ENCODE measurements at regions not wholly inside any gene's neighbourhood (a gene's known extent, or its start where the extent isn't known, plus 50 kb on each side); places are given as distances from the start of the nearest gene placed in this dataset.

- no peaks in the 10 kb centered on the region for H3K36me3 ChIP-seq (ENCODE audit: control insufficient read depth, insufficient read depth, low read length)
- H3K4me3 ChIP-seq (ENCODE audit: low read depth, low read length), result no peak overlapping the region
- no peaks in the 10 kb centered on the region for H3K9me3 ChIP-seq (ENCODE audit: control insufficient read depth, insufficient read depth, low read length)
- no peaks in the 10 kb centered on the region for H3K27me3 ChIP-seq (ENCODE audit: control insufficient read depth, insufficient read depth, low read length)
- peak in 2 of 6 donors; percentile 52 to 91 for DNase-seq (ENCODE audit: low read depth in 4 of 6, low spot score in 6 of 6)
- H3K4me1 ChIP-seq (ENCODE audit: control insufficient read depth, insufficient read depth, low read length), result peaks cover 4% of the 10 kb centered on the region
- 56% methylated on average over 2 of the region's 5 CpGs for WGBS (ENCODE audit: insufficient coverage)
- H3K27ac ChIP-seq (ENCODE audit: low read depth, low read length), result no peak overlapping the region
Measured at GRCh38 chr12:75722714-75723200, 211.3 kb upstream of the KRR1 start.

- Histone ChIP-seq H3K4me1 (ENCODE audit: control insufficient read depth, insufficient read depth, low read length) (peaks cover 4% of the 10 kb centered on the region), H3K9me3 (ENCODE audit: control insufficient read depth, insufficient read depth, low read length) (no peaks in the 10 kb centered on the region), H3K4me3 (ENCODE audit: low read depth, low read length) (no peak overlapping the region), H3K36me3 (ENCODE audit: control insufficient read depth, insufficient read depth, low read length) (no peaks in the 10 kb centered on the region), H3K27ac (ENCODE audit: low read depth, low read length) (peak overlapping the region; percentile 6), H3K27me3 (ENCODE audit: control insufficient read depth, insufficient read depth, low read length) (no peaks in the 10 kb centered on the region)
- DNase-seq (ENCODE audit: low read depth in 4 of 6, low spot score in 6 of 6), result peak in 2 of 6 donors; percentile 23 to 51
- no CpG with 5 or more reads among the region's 2 CpGs for WGBS (ENCODE audit: insufficient coverage)
Measured at GRCh38 chr12:75721796-75722195, 210.4 kb upstream of the KRR1 start.

- 10% methylated on average over 4 of the region's 6 CpGs for WGBS (ENCODE audit: insufficient coverage)
- Histone ChIP-seq H3K4me1 (ENCODE audit: control insufficient read depth, insufficient read depth, low read length) (peaks cover 4% of the 10 kb centered on the region), H3K9me3 (ENCODE audit: control insufficient read depth, insufficient read depth, low read length) (no peaks in the 10 kb centered on the region), H3K36me3 (ENCODE audit: control insufficient read depth, insufficient read depth, low read length) (no peaks in the 10 kb centered on the region), H3K4me3 (ENCODE audit: low read depth, low read length) (no peak overlapping the region), H3K27me3 (ENCODE audit: control insufficient read depth, insufficient read depth, low read length) (no peaks in the 10 kb centered on the region), H3K27ac (ENCODE audit: low read depth, low read length) (peak overlapping the region; percentile 57)
- DNase-seq (ENCODE audit: low read depth in 4 of 6, low spot score in 6 of 6), result peak in 2 of 6 donors; percentile 73 to 82
Measured at GRCh38 chr12:75720812-75721641, 209.6 kb upstream of the KRR1 start.

- H3K9me3 ChIP-seq (ENCODE audit: control insufficient read depth, insufficient read depth, low read length), result no peaks in the 10 kb centered on the region
- no peak overlapping the region for H3K27ac ChIP-seq (ENCODE audit: low read depth, low read length)
- H3K4me1 ChIP-seq (ENCODE audit: control insufficient read depth, insufficient read depth, low read length), result peaks cover 4% of the 10 kb centered on the region
- no peaks in the 10 kb centered on the region for H3K36me3 ChIP-seq (ENCODE audit: control insufficient read depth, insufficient read depth, low read length)
- H3K27me3 ChIP-seq (ENCODE audit: control insufficient read depth, insufficient read depth, low read length), result no peaks in the 10 kb centered on the region
- DNase-seq (ENCODE audit: low read depth in 4 of 6, low spot score in 6 of 6), result no peak
- H3K4me3 ChIP-seq (ENCODE audit: low read depth, low read length), result no peak overlapping the region
Measured at GRCh38 chr12:75717902-75718301, 206.5 kb upstream of the KRR1 start.

- Histone ChIP-seq H3K4me1 (ENCODE audit: control insufficient read depth, insufficient read depth, low read length) (peaks cover 4% of the 10 kb centered on the region), H3K36me3 (ENCODE audit: control insufficient read depth, insufficient read depth, low read length) (no peaks in the 10 kb centered on the region), H3K9me3 (ENCODE audit: control insufficient read depth, insufficient read depth, low read length) (no peaks in the 10 kb centered on the region), H3K27me3 (ENCODE audit: control insufficient read depth, insufficient read depth, low read length) (no peaks in the 10 kb centered on the region), H3K27ac (ENCODE audit: low read depth, low read length) (no peak overlapping the region), H3K4me3 (ENCODE audit: low read depth, low read length) (no peak overlapping the region)
- peak in 1 of 6 donors; percentile 92 for DNase-seq (ENCODE audit: low read depth in 4 of 6, low spot score in 6 of 6)
- WGBS (ENCODE audit: insufficient coverage), result 10% methylated on average over 1 of the region's 5 CpGs
Measured at GRCh38 chr12:75716291-75717025, 205.0 kb upstream of the KRR1 start.

- Histone ChIP-seq H3K27me3 (ENCODE audit: control insufficient read depth, insufficient read depth, low read length) (no peaks in the 10 kb centered on the region), H3K36me3 (ENCODE audit: control insufficient read depth, insufficient read depth, low read length) (no peaks in the 10 kb centered on the region), H3K4me1 (ENCODE audit: control insufficient read depth, insufficient read depth, low read length) (peaks cover 4% of the 10 kb centered on the region), H3K9me3 (ENCODE audit: control insufficient read depth, insufficient read depth, low read length) (no peaks in the 10 kb centered on the region), H3K27ac (ENCODE audit: low read depth, low read length) (no peak overlapping the region), H3K4me3 (ENCODE audit: low read depth, low read length) (no peak overlapping the region)
- WGBS (ENCODE audit: insufficient coverage), result 87% methylated on average over 4 of the region's 6 CpGs
- DNase-seq (ENCODE audit: low read depth in 4 of 6, low spot score in 6 of 6), result no peak
Measured at GRCh38 chr12:75715682-75716081, 204.3 kb upstream of the KRR1 start.

- WGBS (ENCODE audit: insufficient coverage), result 96% methylated on average over 3 of the region's 4 CpGs
- Histone ChIP-seq H3K4me3 (ENCODE audit: low read depth, low read length) (no peak overlapping the region), H3K27me3 (ENCODE audit: control insufficient read depth, insufficient read depth, low read length) (no peaks in the 10 kb centered on the region), H3K27ac (ENCODE audit: low read depth, low read length) (no peak overlapping the region), H3K9me3 (ENCODE audit: control insufficient read depth, insufficient read depth, low read length) (no peaks in the 10 kb centered on the region), H3K4me1 (ENCODE audit: control insufficient read depth, insufficient read depth, low read length) (peaks cover 2% of the 10 kb centered on the region), H3K36me3 (ENCODE audit: control insufficient read depth, insufficient read depth, low read length) (no peaks in the 10 kb centered on the region)
- no peak for DNase-seq (ENCODE audit: low read depth in 4 of 6, low spot score in 6 of 6)
Measured at GRCh38 chr12:75715323-75715644, 203.9 kb upstream of the KRR1 start.

GRCh38 chr12:75714462-75715322 is 203.3 kb upstream of the KRR1 start:
- no peaks in the 10 kb centered on the region for H3K4me1 ChIP-seq (ENCODE audit: control insufficient read depth, insufficient read depth, low read length)
- DNase-seq (ENCODE audit: low read depth in 4 of 6, low spot score in 6 of 6), result no peak
- H3K9me3 ChIP-seq (ENCODE audit: control insufficient read depth, insufficient read depth, low read length), result no peaks in the 10 kb centered on the region
- H3K36me3 ChIP-seq (ENCODE audit: control insufficient read depth, insufficient read depth, low read length), result no peaks in the 10 kb centered on the region
- H3K27me3 ChIP-seq (ENCODE audit: control insufficient read depth, insufficient read depth, low read length), result no peaks in the 10 kb centered on the region
- no peak overlapping the region for H3K4me3 ChIP-seq (ENCODE audit: low read depth, low read length)
- H3K27ac ChIP-seq (ENCODE audit: low read depth, low read length), result no peak overlapping the region
- WGBS (ENCODE audit: insufficient coverage), result 80% methylated on average over 1 of the region's 2 CpGs

- H3K27me3 ChIP-seq (ENCODE audit: control insufficient read depth, insufficient read depth, low read length), result no peaks in the 10 kb centered on the region
- DNase-seq (ENCODE audit: low read depth in 4 of 6, low spot score in 6 of 6), result no peak
- H3K4me3 ChIP-seq (ENCODE audit: low read depth, low read length), result no peak overlapping the region
- H3K4me1 ChIP-seq (ENCODE audit: control insufficient read depth, insufficient read depth, low read length), result no peaks in the 10 kb centered on the region
- no peak overlapping the region for H3K27ac ChIP-seq (ENCODE audit: low read depth, low read length)
- H3K36me3 ChIP-seq (ENCODE audit: control insufficient read depth, insufficient read depth, low read length), result no peaks in the 10 kb centered on the region
- no CpG with 5 or more reads among the region's 3 CpGs for WGBS (ENCODE audit: insufficient coverage)
- H3K9me3 ChIP-seq (ENCODE audit: control insufficient read depth, insufficient read depth, low read length), result no peaks in the 10 kb centered on the region
Measured at GRCh38 chr12:75713434-75713833, 202.0 kb upstream of the KRR1 start.

Data from spinal cord (tissue), 9 donors.